Stimulated activated CD4-positive, alpha-beta T cell treated with anti-CD3 and anti-CD28 coated beads, TNF-alpha, amount 100 ng/mL, for 48 hours (primary cell): ENCODE measurements at regions not wholly inside any gene's neighbourhood (a gene's known extent, or its start where the extent isn't known, plus 50 kb on each side); places are given as distances from the start of the nearest gene placed in this dataset.

ENCODE experiments used
- DNase-seq, 3 donors: peaks; one replicate each; pipeline ENCODE4 v3.0.0-alpha.2; 2020; ENCODE audit warnings: low read depth in 3 of 3

DNA sequence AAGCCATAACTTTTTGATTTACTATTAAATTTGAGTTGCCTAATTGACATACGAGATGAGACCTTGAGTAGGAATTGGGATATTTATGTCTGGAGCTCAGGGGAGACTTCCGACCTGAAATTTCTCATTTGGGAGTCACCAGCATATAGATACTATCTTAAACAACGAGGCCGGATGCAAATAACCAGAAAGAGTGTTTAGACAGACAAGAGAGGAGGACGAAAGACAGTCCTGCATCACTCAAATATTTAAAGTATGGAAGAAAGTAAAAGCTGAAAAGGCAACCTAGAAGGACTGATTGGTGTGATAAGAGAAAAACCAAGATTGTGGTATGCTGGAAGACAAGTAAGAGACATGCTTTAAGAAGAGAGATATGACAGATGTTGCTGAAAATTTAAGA lies 675.0 kb upstream of the NUDT12 start:
- DNase-seq = no peak

DNA sequence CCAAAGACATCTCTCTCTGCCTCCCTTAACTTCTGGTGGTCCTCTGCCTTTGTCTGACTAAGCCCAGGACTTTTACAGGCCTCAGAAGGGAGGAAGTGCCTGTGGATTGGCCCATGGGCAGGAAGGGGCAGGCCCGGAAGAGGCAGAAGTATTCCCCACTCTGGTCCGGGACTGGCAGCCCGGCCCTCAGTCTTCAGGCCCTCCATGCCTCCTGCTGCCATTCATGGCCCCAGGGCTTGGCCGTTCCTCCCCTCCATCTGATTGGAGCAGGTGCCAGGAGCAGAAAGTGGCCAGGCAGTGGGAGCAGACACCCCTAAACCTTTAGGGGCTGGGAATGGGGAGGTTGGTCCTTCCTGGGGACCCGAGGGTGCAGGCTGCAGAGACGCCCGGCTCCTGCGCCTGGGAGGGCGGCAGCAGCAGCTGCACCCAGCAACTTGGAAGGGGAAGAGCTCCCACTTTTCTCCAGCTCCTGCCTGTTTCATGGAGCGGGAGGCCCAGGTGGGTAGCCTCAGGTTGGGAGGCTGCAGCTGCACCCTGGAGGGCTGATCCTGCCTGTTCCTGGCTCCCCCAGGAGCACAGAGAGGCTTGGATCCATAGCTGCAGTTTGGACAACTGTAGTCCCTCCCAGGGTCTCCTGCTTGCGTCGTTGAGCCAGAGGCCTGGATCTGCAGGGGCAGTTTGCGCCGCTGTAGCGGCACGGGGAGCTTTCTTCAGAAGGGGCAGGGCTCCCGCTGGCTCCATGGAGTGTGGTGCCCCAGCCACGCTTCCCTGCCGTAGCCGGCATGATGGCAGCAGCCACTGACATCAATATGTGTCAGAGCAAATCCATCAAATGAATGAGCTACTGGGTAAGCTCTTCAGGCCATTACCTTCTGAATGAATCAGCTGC lies 661.5 kb upstream of the NUDT12 start:
- DNase-seq = no peak

DNA sequence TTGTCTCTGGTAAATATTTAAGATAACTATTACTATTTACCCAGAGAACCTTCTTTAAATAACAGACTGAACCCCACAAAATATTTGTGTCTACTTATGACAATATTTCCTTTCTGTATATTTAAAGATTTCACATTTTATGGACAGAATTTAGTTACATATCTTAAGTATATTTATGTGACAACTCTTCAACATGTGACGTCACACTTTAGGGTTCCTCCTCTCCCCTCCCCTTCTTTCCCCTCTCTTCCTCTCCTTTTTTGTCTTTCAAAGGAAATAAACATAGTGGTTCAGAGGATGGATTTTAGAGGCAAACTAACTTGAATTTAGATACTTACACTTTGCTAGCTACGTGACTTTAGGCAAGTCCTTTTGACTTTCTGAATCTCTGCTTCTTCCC lies 655.6 kb upstream of the NUDT12 start:
- no peak for DNase-seq

DNA sequence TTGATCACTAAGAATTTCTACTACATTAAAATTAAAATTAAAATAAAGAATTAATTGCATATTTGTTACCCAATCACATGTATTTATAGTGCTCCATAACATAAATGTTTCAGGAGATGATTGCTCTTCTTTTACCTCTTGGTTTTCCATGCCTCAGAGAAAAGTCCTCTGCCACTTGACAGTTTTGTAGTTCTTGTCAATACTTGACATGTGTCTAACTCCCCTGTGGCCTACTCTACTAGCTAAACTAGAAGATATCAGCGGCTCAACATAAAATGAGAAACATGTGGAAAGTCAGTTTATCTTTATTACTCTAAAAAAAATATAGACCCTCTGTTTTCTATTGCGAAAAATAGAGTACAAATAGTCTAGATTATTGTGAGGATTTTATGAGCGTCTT lies 650.6 kb upstream of the NUDT12 start:
- DNase-seq = no peak

DNA sequence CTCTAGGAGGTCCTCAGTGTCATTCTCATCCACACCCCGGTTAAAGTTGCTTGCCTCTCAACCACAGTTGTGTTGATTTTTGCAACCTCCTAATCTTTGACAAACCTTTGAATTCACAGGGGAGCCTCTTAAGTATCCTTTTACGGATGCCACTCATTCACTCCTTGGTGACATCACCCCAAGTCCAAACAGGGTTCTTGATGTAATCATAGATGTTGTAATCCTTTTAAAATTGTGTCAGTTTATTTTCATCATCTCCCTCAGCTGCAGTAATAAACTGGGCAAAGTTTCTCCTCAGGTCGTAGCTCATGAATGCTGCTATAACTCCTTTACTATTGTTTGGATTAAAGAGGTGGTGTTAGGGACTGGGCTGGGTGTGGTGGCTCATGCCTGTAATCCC lies 637.2 kb upstream of the NUDT12 start:
- DNase-seq = no peak

DNA sequence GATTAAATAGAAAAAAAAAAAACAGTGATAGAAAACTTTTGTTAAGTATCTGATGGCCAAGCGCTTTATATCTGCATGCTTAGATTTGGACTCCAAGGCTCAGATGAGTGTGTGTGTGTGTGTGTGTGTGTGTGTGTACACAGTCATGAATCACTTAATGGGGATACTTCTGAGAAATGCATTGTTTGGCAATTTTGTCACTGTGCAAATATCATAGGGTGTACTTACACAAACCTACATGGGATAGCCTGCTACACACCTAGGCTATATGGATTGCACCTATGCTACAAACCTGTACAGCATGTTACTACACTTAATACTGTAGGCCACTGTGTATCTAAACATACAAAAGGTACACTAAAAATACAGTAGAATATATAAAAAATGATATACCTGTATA lies 635.6 kb upstream of the NUDT12 start:
- DNase-seq = no peak

DNA sequence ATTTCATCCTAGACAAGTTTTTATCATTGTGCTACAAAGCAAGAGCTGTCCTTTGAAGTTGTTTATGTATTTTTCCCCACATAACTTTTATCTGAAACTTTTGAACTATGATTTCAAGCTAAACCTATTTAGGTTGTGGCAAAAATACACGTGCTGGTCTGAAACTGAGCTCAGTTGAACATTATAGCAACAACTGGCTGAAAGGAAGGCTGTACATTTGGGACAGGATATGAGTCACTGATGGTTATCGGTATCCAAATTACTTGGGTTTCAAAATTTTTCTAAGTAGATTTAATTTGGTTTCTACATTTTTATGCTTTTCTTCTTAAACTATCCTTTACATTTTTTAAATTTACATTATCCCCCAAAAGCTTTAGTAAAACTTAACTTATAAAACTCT lies 627.3 kb upstream of the NUDT12 start:
- no peak for DNase-seq

DNA sequence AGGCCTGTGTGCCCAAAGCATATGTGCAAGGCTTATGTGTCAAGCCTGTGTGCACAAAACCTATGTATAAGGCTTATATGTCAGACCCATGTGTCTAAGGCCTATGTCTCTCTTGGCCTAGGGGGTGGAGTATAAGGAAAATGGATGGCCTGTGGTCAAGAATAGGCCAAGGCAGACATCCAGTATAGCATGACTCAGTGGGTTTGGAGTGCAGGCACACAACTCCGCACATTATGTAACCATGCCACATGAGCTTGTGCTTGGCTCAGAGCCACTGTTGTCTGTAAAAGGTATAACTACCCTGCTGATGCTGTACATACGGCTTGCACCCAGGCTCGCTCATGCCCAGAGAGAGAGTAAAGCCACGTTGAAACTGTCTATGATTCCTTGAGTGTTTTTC lies 626.4 kb upstream of the NUDT12 start:
- DNase-seq = no peak

DNA sequence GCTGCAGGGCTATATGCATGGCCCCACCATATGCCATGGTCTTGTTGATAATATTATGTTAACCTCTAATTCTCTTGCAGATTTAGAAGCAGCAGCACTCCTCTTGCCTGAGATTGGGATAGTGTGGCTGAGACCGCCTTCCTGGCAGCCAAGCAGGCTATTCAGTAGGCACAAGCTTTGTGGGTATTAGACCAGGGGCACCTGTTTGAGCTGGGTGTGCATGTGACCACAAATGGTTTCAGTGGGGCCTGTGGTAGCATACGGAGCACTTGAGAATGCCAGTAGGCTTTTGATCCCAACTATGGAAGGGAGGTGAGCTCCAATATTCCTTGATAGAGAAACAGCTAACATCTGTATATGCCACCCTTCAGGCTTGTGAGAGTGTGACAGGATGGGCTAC lies 625.1 kb upstream of the NUDT12 start:
- no peak for DNase-seq

DNA sequence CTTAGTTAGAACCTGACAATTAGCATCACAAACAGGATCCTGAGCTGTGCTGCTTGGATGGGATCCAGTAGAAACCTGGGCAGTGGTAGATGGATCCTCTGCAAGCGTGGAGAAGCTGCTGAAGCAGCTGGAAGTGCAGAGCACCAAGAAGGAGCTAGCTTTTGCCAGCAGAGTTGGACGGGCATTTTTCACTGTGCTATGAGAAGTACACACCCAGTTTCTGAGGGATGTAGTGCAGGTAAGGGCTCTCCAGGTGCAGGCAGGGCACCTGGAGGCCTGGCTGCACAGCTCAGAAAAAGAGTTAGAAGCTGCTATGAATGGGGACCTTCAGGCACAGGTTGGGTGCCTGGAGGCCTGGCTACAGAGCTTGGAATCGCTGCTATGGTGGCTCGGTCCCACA lies 623.9 kb upstream of the NUDT12 start:
- DNase-seq = no peak

DNA sequence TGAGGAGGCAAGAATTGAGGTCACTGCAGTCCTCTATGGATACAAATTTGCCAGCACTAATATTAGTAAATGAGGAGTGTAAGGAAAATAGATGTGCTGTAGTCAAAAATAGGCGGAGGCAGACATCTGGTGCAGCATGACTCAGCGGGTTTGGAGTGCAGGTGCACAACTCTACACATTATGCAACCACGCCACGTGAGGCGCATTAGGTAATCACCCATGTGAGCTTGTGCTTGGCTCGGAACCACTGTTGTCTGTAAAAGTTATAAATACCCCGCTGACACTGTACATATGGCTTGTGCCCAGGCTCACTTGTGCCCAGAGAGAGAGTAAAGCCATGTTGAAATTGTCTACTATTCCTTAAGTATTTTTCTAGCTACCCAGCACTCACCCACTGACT lies 623.5 kb upstream of the NUDT12 start:
- DNase-seq = no peak

DNA sequence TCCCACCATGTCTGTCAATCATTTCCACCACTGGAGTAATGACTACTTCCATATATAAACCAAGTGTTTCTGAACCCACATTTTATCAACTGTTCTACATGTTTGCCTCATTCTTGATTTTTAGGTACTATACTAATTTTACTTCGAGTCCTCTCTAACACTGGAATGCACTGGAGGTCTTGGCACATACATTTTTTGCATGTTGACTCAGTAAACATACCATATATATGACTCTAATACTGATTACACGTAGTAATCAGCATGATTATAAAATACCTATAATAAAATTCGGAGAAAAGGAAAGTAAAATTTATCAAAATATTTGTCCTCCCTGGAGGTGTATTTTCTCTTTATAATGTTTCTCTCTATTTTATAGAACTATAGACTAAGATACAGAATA lies 621.7 kb upstream of the NUDT12 start:
- no peak for DNase-seq

DNA sequence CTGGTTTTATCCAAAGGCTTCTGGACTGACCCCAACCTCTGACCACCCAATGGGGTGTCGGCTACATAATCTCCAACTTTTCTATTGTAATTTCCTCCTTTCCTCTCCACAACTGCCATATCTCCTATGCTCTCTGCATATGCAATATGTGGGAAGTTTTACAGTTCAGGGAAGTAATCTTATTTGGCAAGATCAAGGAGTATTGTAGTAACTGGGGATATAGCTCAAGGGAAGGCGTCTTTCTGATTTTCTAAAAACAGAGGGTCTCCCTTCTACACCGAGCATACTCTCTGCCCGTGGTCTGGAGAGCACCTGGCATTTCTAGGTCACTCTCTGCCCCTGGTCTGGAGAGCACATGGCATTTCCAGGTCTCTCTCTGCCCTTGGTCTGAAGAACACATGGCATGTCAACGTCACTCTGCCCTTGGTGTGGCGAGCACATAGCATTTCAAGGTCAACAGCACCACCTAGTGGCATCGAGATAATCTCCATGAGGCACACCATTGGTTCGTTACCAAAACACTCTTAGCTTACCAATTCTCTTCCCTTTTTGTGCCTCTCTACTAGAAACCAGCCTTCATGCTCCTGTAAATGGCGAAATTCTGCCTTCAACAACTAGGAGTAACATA lies 616.4 kb upstream of the NUDT12 start:
- no peak for DNase-seq

DNA sequence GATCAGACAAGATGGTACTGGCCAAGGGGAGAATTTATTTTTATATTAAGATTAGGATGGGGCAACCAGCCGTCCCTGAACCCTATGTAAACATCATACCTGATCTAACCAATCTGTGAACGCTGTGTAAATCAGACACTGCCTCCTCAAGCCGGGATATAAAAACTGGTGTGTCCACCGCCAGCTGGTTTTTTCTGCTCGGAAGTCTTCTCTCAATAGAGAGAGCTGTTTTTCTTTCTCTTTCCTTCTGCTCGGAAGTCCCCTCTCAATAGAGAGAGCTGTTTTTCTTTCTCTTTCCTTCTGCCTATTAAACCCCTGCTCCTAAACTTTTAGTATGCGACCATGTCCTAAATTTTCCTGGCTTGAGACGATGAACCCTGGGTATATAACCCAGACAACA lies 615.5 kb upstream of the NUDT12 start:
- DNase-seq = no peak

DNA sequence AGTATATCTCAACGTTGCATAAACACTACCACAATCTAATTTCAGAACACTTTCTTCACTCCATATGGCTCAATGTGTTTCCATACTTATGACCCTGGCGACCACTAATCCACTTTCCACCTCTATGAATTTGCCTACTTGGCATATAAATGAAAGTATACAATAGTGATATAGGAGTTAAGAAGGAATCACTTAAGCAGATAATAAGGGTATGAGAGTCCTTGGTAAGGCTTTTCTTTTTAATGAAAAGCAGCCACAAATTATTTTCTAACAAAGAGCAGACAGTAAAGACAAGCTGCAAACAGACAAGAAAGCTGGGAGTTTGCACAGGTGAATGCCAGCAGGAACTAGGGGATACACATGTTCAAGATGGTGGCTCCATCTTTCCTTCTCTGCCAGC lies 615.1 kb upstream of the NUDT12 start:
- DNase-seq = no peak

DNA sequence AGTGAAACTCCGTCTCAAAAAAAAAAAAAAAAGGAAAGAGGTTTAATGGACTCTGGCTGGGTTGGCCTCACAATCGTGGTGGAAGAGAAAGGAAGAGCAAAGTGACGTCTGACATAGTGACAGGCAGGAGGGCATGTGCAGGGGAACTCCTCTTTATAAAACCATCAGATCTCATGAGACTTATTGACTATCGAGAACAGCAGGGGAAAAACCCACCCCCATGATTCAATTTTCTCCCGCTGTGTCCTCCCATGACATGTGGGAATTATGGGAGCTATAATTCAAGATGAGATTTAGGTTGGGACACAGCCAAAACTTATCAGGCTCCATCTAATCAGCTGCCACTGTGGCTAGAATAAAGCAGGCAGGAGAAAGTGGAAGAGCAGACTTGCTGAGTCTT lies 610.4 kb upstream of the NUDT12 start:
- no peak for DNase-seq

DNA sequence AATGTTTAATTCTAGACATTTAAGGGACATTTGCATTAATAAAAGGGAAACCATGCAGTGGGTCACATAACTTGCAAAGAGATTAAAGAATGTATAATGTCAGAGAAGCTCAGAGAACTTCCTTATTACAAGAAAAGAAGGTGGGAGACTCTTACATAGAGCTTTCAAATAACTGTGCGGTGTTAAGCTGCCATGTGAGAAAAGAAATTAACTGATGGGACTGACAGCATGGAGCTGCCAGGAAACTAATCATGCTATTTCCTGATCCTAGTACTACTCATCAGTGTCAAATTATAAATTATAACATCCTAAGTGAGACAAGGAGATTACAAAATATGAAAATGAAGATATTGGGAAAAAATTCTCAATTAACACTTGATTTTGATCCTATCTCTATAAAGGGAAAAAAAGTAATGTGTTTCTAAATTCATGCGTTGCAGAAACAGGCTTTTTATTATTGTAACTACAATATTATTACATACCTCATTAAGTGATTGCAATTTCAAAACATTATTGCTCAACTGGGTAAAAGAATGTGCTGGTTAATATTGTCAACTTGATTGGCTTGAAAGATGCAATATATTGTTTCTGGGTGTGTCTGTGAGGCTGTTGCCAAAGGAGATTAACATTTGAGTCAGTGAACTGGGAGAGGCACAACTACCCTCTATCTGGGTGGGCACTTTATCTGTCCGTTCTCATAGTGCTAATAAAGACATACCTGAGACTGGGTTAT lies 609.5 kb upstream of the NUDT12 start:
- DNase-seq = no peak

DNA sequence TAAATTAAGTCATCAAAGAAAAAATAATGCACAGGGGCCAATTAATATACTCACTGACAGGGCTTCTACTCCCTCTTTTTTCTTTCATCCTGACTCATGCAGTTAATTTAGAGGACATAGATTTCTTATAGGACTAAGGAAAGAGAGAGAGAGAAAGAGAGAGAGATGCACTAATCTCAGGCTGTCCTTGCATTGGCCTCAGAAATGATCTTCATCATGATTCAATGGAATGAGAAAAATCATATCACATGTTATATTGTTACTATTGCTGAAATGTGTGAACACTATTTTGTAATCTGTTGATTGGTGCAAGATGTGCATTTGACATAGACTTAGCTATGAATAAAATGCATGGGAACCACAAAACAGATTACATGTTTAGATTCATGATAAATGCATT lies 608.3 kb upstream of the NUDT12 start:
- no peak for DNase-seq

DNA sequence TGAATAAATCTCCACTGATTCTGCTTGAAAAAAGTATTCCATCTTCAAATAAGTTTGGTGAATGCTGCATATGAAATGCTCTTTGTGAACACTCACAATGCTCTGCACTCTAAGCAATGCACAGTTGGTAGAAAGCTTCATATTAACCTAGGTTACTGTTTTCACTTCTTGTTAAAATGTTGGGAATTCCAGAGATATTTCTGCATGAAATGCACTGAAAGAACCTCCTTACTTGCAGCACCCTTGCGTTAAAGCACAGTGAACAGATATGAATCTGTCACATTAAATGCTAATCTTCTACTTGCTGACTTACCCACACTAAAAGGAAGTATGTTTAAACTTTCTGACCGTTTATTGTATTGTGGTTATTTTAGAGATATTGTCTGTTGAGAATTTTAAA lies 584.1 kb upstream of the NUDT12 start:
- DNase-seq = no peak

DNA sequence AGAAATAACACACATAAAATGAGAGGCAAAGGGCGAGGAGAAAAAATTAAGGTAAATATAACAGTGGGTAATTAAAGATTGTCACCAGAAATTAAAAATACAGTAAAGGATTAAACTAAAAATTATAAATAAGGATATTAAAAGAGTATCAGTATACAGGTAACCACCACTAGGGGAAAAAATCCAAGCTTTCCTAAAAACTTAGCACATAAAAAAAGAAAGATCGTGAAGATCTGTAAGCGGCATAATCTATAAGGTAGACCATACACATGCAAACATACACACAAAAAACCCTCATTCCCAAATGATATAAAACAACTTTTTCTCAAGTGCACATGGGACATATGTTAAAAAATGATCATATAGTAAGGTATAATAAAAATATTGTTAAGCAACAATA lies 577.3 kb upstream of the NUDT12 start:
- no peak for DNase-seq

DNA sequence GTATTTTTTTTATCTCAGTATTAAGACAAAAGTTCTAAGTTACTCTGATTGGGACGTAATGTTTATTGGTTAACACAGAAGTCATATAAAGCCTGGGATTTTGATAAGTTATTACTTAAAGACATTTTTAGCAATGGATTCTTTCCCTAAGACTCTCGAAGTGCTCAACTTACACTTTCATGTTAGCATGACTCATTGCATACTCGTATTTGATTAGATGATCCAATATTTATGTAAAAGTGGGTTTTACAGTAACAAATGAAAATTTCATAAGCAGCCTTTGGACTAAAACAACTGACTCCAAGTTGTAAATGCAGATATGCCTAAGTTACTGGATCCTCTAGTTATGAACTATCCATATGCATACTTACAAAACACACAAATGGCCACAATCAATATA lies 567.7 kb upstream of the NUDT12 start:
- DNase-seq = no peak

DNA sequence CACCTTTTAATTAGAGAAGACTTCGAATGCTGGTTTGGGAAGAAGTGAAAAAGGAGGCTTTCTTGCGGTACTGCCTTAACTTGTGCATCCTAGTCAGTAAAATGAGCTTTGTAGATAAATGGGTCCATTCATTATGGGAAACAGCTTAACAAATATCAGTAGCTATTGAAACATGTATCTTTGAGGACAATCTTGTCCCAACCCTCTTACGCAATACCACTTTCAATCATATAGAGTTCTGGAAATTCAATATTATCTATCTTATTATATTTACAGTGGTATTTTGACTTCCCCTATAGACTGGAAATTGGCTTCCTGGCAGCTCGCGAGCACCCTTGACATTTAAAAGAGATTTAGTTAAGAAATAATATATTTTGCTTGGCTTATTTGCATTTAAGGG lies 565.8 kb upstream of the NUDT12 start:
- no peak for DNase-seq

DNA sequence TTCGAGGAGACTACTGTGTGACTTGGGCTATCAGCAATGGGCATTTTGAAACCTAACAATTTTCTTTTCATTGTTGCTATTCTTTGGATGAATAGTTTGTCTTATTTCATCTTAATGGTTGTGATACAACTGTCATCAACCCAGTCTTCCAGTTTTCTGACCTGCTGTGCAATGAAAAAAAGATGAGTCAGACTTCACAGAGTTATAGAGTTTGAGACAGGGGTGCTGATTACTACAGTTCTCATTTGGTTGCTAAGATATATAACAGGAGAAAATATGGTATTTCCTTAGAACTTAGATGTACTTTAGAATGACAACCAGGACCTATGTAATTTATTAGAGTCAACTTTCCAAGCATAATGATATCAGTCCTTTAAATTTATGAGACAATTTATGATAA lies 564.4 kb upstream of the NUDT12 start:
- DNase-seq = no peak
